KMS-11 (cell line): ENCODE measurements at regions not wholly inside any gene's neighbourhood (a gene's known extent, or its start where the extent isn't known, plus 50 kb on each side); places are given as distances from the start of the nearest gene placed in this dataset.
"Not testable (repeated sequence)": the region's sequence is repeated elsewhere in the genome, so short reads cannot be mapped to it uniquely, and the experiment has no call there.

Experiments used
- H2AFZ ChIP-seq: fragments of 200-600 bp; sonication (generic); 2 replicates; pipeline ENCODE4 v1.6.1; 2016; ENCODE audit warnings: antibody characterized with exemption, mixed run types, low read depth
- H3K27ac ChIP-seq: fragments of 200-600 bp; sonication (generic); 2 replicates; pipeline ENCODE4 v1.6.1; 2016; ENCODE audit warnings: mild to moderate bottlenecking, mixed run types
- H3K27me3 ChIP-seq: fragments of 200-600 bp; sonication (generic); 2 replicates; pipeline ENCODE4 v1.6.1; 2017; ENCODE audit warnings: mild to moderate bottlenecking, low read depth, mixed run types, moderate library complexity; ENCODE audit not compliant: insufficient read depth
- H3K36me3 ChIP-seq: fragments of 200-600 bp; sonication (generic); 2 replicates; pipeline ENCODE4 v1.6.1; 2017; ENCODE audit warnings: mild to moderate bottlenecking, mixed run types; ENCODE audit not compliant: insufficient read depth
- H3K4me1 ChIP-seq: fragments of 200-600 bp; sonication (generic); 2 replicates; pipeline ENCODE4 v1.6.1; 2016; ENCODE audit warnings: mild to moderate bottlenecking, low read depth, mixed run types; ENCODE audit not compliant: poor library complexity, severe bottlenecking
- H3K4me2 ChIP-seq: fragments of 200-600 bp; sonication (generic); 2 replicates; pipeline ENCODE4 v1.7.0; 2016; ENCODE audit warnings: mild to moderate bottlenecking, mixed run types
- H3K4me3 ChIP-seq: fragments of 200-600 bp; sonication (generic); IDR thresholded peaks from 2 replicates; pipeline ENCODE4 v1.6.1; 2017; ENCODE audit warnings: low read depth, low read length, mixed read lengths; ENCODE audit not compliant: insufficient read depth
- H3K79me2 ChIP-seq: fragments of 200-600 bp; sonication (generic); 2 replicates; pipeline ENCODE4 v1.6.1; 2016; ENCODE audit warnings: low read depth, mixed run types; ENCODE audit not compliant: insufficient read depth
- H3K9ac ChIP-seq: fragments of 200-600 bp; sonication (generic); 2 replicates; pipeline ENCODE4 v1.6.1; 2016; ENCODE audit warnings: mild to moderate bottlenecking, mixed run types
- H4K20me1 ChIP-seq: fragments of 200-600 bp; sonication (generic); 2 replicates; pipeline ENCODE4 v1.6.1; 2016; ENCODE audit warnings: mild to moderate bottlenecking, mixed run types; ENCODE audit not compliant: insufficient read depth
- TF ChIP-seq, protein P1 (sequence below): fragments of 200-600 bp; sonication (generic); conservative IDR thresholded peaks from 2 replicates; pipeline ENCODE4 v1.6.1; 2017; ENCODE audit warnings: low read depth, mild to moderate bottlenecking, antibody characterized with exemption, low read length, moderate library complexity, mixed read lengths

DNA sequence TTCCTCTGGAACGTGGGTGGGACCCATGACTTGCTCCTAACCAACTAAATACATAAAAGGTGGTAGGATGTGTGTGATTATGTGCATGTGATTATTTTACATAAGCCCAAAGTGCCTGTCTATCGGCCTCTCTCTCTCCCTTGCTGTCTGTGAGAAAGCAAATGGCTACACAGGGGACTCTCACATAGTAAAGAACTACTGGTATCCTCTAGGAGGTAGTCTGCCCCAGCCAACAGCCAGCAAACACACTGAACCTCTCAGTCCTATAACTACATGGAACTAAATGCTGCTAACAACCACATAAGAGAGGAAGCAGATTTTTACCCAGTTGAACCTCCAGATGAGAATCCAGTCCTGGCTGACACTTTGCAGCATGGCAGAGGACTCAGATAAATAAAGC is 1249.4 kb downstream of the ADGRL3 start:
- Histone ChIP-seq H3K9ac (no peak overlapping the region), H3K27ac (no peak overlapping the region), H3K27me3 (no peaks in the 10 kb centered on the region), H3K36me3 (no peaks in the 10 kb centered on the region), H3K4me1 (no peaks in the 10 kb centered on the region), H3K79me2 (no peaks in the 10 kb centered on the region), H3K4me3 (no peak overlapping the region), H3K4me2 (no peak overlapping the region), H2AFZ (no peak overlapping the region), H4K20me1 (no peaks in the 10 kb centered on the region)
- TF ChIP-seq, protein P1, sequence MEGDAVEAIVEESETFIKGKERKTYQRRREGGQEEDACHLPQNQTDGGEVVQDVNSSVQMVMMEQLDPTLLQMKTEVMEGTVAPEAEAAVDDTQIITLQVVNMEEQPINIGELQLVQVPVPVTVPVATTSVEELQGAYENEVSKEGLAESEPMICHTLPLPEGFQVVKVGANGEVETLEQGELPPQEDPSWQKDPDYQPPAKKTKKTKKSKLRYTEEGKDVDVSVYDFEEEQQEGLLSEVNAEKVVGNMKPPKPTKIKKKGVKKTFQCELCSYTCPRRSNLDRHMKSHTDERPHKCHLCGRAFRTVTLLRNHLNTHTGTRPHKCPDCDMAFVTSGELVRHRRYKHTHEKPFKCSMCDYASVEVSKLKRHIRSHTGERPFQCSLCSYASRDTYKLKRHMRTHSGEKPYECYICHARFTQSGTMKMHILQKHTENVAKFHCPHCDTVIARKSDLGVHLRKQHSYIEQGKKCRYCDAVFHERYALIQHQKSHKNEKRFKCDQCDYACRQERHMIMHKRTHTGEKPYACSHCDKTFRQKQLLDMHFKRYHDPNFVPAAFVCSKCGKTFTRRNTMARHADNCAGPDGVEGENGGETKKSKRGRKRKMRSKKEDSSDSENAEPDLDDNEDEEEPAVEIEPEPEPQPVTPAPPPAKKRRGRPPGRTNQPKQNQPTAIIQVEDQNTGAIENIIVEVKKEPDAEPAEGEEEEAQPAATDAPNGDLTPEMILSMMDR: no peak

DNA sequence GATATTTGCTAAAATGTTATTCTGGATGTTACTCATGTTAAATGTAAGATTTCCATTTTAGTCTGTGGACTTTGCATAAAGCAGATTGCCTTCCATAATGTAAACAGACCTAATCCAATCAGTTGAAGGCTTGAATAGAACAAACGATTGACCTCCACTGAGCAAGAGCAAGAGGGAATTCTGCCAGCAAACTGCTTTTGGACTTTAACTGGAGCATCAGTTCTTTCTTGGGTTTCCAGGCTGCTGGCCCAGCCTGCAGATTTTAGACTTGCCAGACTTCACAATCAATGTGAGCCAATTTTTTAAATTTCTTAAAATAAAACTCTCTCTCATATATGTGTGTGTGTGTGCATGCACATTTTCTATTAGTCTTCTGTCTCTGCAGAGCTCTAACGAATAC is 1248.8 kb downstream of the ADGRL3 start:
- no peaks in the 10 kb centered on the region for H3K79me2 ChIP-seq
- no peaks in the 10 kb centered on the region for H3K36me3 ChIP-seq
- no peak overlapping the region for H2AFZ ChIP-seq
- H3K4me3 ChIP-seq: no peak overlapping the region
- H3K27ac ChIP-seq: no peak overlapping the region
- H3K4me2 ChIP-seq: no peak overlapping the region
- H3K4me1 ChIP-seq: no peaks in the 10 kb centered on the region
- H3K9ac ChIP-seq: no peak overlapping the region
- no peaks in the 10 kb centered on the region for H3K27me3 ChIP-seq
- TF ChIP-seq, protein P1: no peak
- no peaks in the 10 kb centered on the region for H4K20me1 ChIP-seq

DNA sequence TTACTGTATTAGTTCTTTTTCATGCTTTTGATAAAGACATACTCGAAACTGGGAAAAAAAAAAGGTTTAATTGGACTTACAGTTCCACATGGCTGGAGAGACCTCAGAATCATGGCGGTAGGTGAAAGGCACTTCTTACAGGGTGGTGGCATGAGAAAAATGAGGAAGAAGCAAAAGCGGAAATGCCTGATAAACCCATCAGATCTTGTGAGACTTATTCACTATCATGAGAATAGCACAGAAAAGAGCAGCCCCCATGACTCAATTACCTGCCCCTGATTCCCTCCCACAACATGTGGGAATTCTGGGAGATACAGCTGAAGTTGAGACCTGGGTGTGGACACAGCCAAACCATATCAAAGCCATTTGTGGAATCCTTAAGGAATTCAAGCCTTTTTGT is 1238.9 kb downstream of the ADGRL3 start:
- H3K4me1 ChIP-seq: no peaks in the 10 kb centered on the region
- H3K9ac ChIP-seq: no peak overlapping the region
- H2AFZ ChIP-seq: no peak overlapping the region
- H4K20me1 ChIP-seq: no peaks in the 10 kb centered on the region
- no peaks in the 10 kb centered on the region for H3K36me3 ChIP-seq
- H3K79me2 ChIP-seq: no peaks in the 10 kb centered on the region
- H3K4me2 ChIP-seq: no peak overlapping the region
- H3K27ac ChIP-seq: no peak overlapping the region
- TF ChIP-seq, protein P1: no peak
- no peak overlapping the region for H3K4me3 ChIP-seq
- H3K27me3 ChIP-seq: no peaks in the 10 kb centered on the region

DNA sequence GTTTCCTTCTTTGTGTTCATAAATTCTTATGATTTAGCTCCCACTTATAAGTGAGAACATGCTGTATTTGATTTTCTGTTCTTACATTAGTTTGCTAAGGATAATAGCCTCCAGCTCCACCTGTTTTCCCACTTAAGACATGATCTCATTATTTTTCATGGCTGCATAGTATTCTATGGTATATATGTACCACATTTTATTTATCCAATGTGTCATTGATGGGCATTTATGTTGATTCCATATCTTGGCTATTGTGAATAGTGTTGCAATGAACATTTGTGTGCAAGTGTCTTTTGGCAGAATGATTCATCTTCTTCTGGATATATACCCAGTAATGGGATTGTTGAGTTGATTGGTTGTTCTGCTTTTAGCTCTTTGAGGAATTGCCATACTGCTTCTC is 1234.8 kb downstream of the ADGRL3 start:
- Histone ChIP-seq H3K9ac (no peak overlapping the region), H4K20me1 (no peaks in the 10 kb centered on the region), H3K4me1 (no peaks in the 10 kb centered on the region), H3K27me3 (no peaks in the 10 kb centered on the region), H2AFZ (no peak overlapping the region), H3K27ac (no peak overlapping the region), H3K36me3 (no peaks in the 10 kb centered on the region), H3K4me2 (no peak overlapping the region), H3K79me2 (no peaks in the 10 kb centered on the region), H3K4me3 (no peak overlapping the region)
- TF ChIP-seq, protein P1: no peak

DNA sequence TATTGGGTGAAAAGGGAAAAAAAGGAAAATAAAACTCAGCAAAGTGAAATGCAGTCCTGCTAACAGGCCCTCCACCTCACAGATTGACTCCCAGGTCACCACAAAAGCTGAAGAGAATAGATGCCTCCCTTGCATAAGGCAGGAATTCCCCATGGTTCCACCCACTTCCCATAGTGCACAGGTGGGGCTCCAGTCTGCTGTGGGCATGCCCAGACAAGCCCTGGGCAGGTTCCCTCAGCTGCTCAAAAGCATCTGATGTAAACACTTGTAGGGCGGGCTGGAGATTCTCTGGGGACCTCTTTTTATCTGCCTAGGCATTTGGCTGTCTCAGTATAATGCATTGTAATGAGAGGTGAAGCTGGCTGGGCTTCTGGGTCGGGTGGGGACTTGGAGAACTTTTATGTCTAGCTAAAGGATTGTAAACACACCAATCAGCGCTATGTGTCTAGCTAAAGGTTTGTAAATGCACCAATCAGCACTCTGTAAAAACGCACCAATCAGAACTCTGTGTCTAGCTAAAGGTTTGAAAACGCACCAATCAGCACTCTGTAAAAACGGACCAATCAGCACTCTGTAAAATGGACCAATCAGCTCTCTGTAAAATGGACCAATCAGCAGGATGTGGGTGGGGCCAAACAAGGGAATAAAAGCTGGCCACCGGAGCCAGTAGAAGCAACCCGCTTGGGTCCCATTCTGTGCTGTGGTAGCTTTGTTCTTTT is 1231.5 kb downstream of the ADGRL3 start:
- not testable (repeated sequence) for H3K4me1 ChIP-seq, H3K36me3 ChIP-seq, H2AFZ ChIP-seq, H3K9ac ChIP-seq, H3K4me3 ChIP-seq, H3K4me2 ChIP-seq, H3K27ac ChIP-seq, H4K20me1 ChIP-seq, H3K27me3 ChIP-seq, H3K79me2 ChIP-seq
